ENCODE measurements at regions not wholly inside any gene's neighbourhood (a gene's known extent, or its start where the extent isn't known, plus 50 kb on each side); places are given as distances from the start of the nearest gene placed in this dataset.

- DNase-seq (ENCODE audit: low spot score), result no peak
Observed at GRCh38 chr11:70486731-70487130, 88.4 kb downstream of the CTTN start.

- DNase-seq (ENCODE audit: low spot score), result no peak
Observed at GRCh38 chr11:70487160-70487559, 88.8 kb downstream of the CTTN start.

GRCh38 chr11:70487756-70488155 lies 89.4 kb downstream of the CTTN start:
- DNase-seq (ENCODE audit: low spot score), result no peak

GRCh38 chr11:70488171-70488703 lies 89.9 kb downstream of the CTTN start:
- no peak for DNase-seq (ENCODE audit: low spot score)

GRCh38 chr11:70489276-70489675 lies 90.9 kb downstream of the CTTN start:
- no peak for DNase-seq (ENCODE audit: low spot score)

- no peak for DNase-seq (ENCODE audit: low spot score)
Observed at GRCh38 chr11:70490208-70490607, 91.9 kb downstream of the CTTN start.

- DNase-seq (ENCODE audit: low spot score), result no peak
Observed at GRCh38 chr11:70490723-70491558, 92.6 kb downstream of the CTTN start.

GRCh38 chr11:70491696-70492472 lies 93.6 kb downstream of the CTTN start:
- DNase-seq (ENCODE audit: low spot score), result no peak

- DNase-seq (ENCODE audit: low spot score), result no peak
Observed at GRCh38 chr11:70493089-70493474, 94.8 kb downstream of the CTTN start.

- no peak for DNase-seq (ENCODE audit: low spot score)
Observed at GRCh38 chr11:70493891-70494290, 95.6 kb downstream of the CTTN start.

GRCh38 chr11:70494559-70495350 lies 96.4 kb downstream of the CTTN start:
- no peak for DNase-seq (ENCODE audit: low spot score)

- DNase-seq (ENCODE audit: low spot score), result no peak
Observed at GRCh38 chr11:70495351-70496310, 97.3 kb downstream of the CTTN start.

GRCh38 chr11:70496591-70497535 lies 98.5 kb downstream of the CTTN start:
- no peak for DNase-seq (ENCODE audit: low spot score)

- DNase-seq (ENCODE audit: low spot score), result no peak
Observed at GRCh38 chr11:70497536-70498075, 99.3 kb downstream of the CTTN start.

- DNase-seq (ENCODE audit: low spot score), result no peak
Observed at GRCh38 chr11:70498171-70498571, 99.8 kb downstream of the CTTN start.

GRCh38 chr11:70498976-70499801 lies 100.9 kb downstream of the CTTN start:
- no peak for DNase-seq (ENCODE audit: low spot score)

- DNase-seq (ENCODE audit: low spot score), result no peak
Observed at GRCh38 chr11:70500076-70500847, 101.9 kb downstream of the CTTN start.

Data from putamen (tissue), 1 donor.